GM23248 (cell line): ENCODE measurements at regions not wholly inside any gene's neighbourhood (a gene's known extent, or its start where the extent isn't known, plus 50 kb on each side); places are given as distances from the start of the nearest gene placed in this dataset.

Experiments
- EZH2 ChIP-seq: fragments of 200-600 bp; sonication (generic); IDR thresholded peaks from 2 replicates; pipeline ENCODE4 v1.6.1; 2018; ENCODE audit warnings: antibody characterized with exemption, mild to moderate bottlenecking; ENCODE audit not compliant: insufficient read depth, poor library complexity, severe bottlenecking
- EZH2phosphoT487 ChIP-seq: fragments of 200-600 bp; sonication (generic); IDR thresholded peaks from 2 replicates; pipeline ENCODE4 v1.6.1; 2018; ENCODE audit warnings: antibody characterized with exemption, moderate library complexity, mild to moderate bottlenecking, low read depth; ENCODE audit not compliant: insufficient read depth

- TF ChIP-seq EZH2 (no peak), EZH2phosphoT487 (no peak)
These were observed 276.9 kb downstream of the NOVA1 start for GRCh38 chr14:26320886-26321285.
